ENCODE measurements at regions not wholly inside any gene's neighbourhood (a gene's known extent, or its start where the extent isn't known, plus 50 kb on each side); places are given as distances from the start of the nearest gene placed in this dataset.
"Not testable (repeated sequence)": the region's sequence is repeated elsewhere in the genome, so short reads cannot be mapped to it uniquely, and the experiment has no call there.

DNA sequence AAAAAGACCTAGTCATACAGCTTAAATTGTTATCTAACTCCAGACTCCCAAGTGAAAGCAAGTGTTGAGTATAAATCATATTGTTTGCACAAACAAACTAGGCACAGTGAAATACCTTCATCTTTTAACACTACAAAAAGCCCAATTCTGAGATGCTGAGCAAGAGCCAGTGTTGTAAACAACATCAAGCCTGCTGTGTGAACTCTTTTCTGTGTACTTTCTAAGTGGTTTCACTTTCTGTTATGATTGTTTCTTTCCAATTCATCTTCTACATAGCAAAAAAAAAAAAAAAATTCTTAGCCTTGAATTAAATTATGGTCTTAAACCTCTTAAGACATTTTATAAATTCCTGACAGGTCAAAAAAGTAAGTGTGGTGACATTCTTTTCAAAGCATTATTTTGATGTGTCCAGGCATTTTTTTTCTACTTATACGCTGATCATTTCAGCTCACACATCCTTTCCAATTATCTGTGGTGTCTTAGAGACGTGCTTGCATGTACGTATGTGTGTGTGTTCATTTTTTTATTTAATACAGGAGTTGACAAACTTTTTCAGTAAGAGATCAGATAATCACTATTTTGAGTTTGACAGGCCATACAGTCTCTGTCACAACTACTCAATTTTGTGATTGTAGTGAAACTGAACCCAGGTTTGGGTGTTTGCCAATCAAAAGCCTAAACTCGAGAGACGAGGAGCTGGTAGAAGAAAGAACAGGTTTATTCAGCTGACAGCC is 556.1 kb downstream of the CDH9 start:
- ATAC-seq (ENCODE audit: poor library complexity): no peak
- DNase-seq: no peak
- intact Hi-C loops (cut with DNase I): no loop called here

DNA sequence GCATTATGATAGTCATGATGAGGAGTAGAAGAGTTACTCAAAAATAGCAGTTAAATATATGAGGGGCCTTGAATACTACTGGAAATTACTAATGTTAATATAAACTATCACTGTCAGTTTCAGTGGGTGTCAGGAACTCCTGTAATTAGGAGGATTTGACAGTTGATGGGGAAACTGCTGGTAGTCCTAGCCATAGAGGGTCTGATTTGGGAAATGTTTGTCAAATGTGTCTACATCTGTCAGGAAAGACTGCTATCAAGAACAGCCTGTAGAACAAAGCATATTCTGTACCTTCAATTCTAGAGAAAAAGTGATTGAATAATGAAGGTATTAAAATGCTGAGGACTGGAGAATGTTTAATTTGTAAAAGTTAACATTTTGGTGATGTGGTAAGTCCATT is 567.9 kb downstream of the CDH9 start:
- DNase-seq (no peak), ATAC-seq (ENCODE audit: poor library complexity) (no peak)
- intact Hi-C loops (cut with DNase I): no loop called here

DNA sequence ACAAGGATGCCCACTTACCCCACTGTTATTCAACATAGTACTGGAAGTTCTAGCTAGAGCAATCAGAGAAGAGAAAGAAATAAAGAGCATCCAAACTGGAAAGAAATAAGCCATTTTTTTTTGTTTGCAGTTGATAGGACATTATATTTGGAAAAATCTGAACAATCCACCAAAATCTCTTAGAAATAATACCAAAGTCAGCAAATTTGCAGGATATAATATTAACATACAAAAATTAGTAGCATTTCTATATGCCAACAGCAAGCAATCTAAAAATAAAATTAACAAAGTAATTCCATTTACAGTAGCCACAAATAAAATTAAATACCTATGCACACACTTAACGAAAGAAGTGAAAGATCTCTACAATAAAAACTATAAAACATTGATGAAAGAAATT is 599.3 kb downstream of the CDH9 start:
- intact Hi-C loops (cut with DNase I): no loop called here
- ATAC-seq (ENCODE audit: poor library complexity): no peak
- DNase-seq: no peak

DNA sequence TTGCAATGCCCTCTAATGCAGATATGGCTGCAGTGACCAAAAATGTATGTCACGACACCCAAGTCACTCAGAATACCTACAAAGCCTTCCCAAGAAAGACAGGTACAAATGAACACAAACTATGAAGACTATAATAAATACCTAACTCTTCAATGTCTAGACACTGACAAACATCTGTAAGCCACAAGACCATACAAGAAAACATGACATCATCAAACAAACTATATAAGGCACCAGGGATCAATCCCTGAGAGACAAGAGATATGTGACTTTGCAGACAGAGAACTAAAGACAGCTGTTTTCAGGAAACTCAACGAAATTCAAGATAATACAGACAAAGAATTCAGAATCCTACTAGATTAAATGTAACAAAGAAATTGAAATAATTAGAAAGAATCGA is 603.7 kb downstream of the CDH9 start:
- ATAC-seq (ENCODE audit: poor library complexity) (no peak), DNase-seq (no peak)
- intact Hi-C loops (cut with DNase I): no loop called here

DNA sequence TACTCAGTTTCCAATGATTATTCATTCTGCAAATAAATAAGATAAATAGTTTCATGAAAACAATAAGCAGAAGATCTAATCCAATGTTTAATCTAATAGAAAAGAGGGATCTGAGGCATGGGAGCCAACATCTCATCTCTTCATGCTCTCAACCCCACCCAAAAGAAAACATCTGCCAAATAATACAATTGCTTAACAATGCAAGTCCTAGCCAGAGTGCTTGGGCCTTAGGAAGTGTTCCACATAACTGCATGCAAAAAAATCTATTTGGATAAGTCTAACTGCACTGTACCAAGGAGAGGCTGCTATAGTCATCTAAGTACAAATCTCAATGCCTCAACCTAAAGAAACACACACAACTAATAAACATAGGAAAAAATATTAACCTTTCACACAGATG is 606.0 kb downstream of the CDH9 start:
- DNase-seq (no peak), ATAC-seq (ENCODE audit: poor library complexity) (no peak)
- intact Hi-C loops (cut with DNase I): no loop called here

DNA sequence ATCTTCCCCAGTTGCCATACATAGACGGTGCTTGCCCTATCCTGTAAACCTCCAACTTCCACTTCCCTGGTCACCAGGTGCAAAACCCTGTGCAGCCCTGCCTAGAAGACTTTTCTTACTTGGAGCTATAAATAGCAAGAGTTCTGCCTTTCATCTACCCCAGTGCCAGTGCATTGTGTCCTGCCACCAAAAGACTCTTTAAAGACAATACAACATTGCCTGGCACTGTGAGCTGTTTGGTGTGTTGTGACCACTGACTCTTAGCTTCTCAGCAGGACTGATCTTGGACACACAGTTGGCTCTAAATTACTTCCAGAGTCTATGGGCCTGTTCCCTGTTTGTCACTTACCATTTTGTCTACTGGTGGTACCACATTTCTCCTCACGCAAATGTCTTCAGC is 608.1 kb downstream of the CDH9 start:
- intact Hi-C loops (cut with DNase I): no loop called here
- no peak for DNase-seq
- ATAC-seq (ENCODE audit: poor library complexity): no peak

DNA sequence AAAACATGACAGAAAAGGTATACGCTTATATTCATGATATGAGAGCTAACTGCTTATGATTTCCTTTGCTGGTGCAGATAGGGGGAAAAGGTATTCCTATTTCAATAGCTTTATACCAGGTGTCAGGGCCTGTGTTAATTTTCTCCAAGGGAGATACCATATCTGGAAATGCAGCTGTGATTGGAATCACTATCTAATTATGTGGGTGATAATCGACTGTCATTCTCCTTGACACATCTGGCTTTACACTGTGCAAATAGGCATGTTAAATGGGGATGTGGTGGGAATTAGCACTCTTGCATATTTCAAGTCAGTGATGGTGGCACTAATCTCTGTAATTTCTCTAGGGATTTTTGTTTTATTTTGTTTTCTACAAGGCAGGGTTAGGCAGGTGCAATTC is 611.1 kb downstream of the CDH9 start:
- DNase-seq (no peak), ATAC-seq (ENCODE audit: poor library complexity) (no peak)
- intact Hi-C loops (cut with DNase I): no loop called here

DNA sequence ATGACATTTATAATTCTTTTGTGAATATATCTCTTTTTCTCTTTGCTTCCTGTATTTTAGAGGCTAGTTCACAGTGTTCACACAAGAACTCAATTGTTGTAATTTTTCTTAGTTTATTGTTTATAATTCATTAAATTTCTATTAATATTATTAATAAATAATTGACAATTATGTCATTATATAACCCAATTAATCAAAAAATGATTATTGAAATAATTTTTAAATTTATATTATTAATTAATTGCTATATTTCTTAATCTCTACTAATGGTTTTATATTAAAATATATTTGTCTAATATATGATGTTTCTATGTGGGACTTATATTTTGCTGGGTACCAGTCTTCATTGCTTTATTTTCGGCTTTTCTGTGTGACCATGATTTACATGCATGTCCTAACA is 618.4 kb downstream of the CDH9 start:
- DNase-seq (no peak), ATAC-seq (ENCODE audit: poor library complexity) (no peak)
- intact Hi-C loops (cut with DNase I): no loop called here

DNA sequence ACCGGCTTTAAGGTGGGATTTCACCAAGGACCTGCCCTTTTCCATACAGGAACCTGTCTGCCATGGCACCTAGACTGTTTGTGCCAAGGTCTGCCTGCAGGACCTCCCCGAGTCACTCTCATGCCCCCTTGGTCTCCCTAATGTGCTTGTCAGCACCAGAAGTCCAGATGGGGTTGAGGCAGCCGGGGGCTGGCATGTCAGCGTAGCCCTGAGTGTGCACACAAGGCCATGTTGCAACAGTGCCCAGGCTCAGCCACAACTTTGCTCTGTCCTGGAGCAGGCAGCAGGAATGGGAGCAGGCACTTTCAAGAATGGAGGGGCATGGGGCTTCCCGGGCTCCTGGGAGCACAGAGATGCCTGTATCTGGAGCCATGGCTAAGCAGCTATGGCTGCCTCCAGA is 621.5 kb downstream of the CDH9 start:
- ATAC-seq (ENCODE audit: poor library complexity): no peak
- no peak for DNase-seq
- intact Hi-C loops (cut with DNase I): no loop called here

DNA sequence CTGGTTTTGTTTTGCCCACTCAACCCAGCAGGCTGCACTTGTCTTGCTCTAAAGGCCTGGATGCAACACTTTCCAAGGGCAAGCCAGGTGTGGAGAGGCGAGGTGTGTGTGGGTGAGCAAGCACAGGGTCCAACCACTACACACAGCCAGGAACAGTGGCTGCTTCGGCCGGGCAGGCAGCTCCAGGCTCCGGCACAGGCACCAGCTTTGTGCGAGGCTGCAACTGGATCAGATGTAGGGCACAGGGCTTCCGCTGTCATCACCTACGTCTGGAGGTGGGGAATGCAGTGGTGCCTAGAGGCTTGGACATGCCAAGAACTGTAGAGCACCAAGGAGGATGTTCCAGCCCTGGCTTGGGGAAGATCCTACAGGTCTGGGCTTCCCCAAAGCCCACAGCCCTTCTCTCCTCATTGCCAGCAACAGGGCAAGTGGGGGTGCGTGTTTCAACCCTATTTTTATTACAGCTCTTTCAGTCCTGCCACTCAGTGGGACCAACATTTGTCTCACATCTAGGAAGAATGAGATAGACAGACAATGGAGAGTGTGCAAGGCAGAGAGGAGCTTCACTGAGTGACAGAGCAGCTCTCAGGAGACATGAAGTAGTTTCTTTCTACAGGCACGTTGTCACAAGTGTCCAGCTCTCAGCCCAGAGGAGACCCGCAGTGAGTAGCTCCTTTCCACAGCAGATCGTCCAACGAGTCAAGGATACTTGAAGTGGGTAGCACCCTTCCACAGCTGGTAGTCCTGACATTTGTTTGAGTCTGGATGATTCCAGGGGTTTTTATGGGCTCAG is 622.2 kb downstream of the CDH9 start:
- intact Hi-C loops (cut with DNase I): no loop called here
- no peak for DNase-seq
- no peak for ATAC-seq (ENCODE audit: poor library complexity)

DNA sequence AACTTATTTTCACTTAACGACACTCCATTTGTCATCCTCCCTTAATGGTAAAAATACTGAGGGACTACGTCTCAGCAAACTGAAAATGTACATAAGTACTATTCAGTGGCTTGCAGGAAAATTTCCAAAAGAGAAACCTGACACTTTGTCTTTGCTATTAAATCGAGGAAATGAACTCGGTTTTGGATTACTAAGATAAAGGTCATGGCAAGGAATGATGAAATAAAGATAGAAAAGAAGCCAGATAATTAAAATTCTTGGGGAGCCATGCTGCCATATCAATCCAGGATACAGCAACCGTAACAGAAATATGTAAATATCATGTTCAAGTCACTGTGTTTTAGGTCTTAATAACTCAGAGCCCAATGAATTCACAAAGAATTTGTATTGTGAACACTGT is 647.8 kb downstream of the CDH9 start:
- no peak for ATAC-seq (ENCODE audit: poor library complexity)
- DNase-seq: no peak
- intact Hi-C loops (cut with DNase I): no loop called here

DNA sequence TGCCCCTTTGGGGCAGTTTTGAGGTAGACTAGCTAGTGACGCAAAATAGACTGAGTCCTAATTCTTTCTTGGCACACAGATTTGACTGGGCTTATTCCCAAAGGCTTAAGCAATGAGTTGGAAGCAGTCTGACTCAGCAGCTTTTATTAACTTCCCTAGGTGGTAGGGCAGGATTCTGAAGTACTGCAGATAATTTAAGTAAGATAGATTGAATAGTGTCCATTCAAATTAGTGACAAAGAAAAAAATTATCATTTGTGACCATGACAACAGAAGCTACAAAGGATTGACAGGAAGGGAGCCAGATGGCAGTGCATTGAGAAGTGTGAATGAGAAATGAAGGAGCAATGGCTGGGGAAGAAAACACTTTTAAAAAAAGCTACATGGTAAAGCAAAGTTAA is 649.4 kb downstream of the CDH9 start:
- DNase-seq (no peak), ATAC-seq (ENCODE audit: poor library complexity) (peak; percentile 88)
- intact Hi-C loops (cut with DNase I): no loop called here

DNA sequence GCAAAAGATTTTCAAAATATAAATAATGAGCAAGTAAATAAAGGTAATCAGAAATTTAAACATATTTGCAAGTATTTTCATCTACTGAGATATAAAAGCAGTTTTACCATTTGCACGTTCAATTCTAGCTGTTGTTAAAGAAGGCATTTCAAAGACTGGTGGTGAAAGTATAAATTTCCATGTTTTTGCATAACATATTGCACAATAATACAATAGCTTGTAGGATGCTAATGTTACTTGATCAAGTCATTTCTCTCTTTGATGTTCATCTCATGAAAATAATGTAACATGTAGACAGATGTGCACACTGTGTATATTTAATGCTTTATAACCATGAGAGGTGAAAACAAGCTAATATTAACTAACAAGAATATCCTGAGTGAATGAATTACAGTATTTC is 651.9 kb downstream of the CDH9 start:
- intact Hi-C loops (cut with DNase I): no loop called here
- DNase-seq (no peak), ATAC-seq (ENCODE audit: poor library complexity) (no peak)

DNA sequence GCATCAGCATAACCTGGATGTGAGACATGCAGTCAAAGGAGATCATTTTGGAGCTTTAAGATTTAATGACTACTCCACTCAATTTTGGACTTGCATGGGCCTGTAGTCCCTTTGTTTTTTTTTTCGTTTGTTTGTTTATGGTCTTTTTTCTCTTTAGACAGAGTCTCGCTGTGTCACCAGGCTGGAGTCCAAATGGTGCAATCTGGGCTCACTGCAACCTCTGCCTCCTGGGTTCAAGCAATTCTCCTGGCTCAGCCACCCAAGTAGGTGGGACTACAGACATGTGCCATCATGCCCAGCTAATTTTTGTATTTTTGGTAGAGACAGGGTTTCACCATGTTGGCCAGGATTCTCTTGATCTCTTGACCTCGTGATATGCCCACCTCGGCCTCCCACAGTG is 673.8 kb downstream of the CDH9 start:
- DNase-seq; ATAC-seq (ENCODE audit: poor library complexity); intact Hi-C loops (cut with DNase I): not testable (repeated sequence)

DNA sequence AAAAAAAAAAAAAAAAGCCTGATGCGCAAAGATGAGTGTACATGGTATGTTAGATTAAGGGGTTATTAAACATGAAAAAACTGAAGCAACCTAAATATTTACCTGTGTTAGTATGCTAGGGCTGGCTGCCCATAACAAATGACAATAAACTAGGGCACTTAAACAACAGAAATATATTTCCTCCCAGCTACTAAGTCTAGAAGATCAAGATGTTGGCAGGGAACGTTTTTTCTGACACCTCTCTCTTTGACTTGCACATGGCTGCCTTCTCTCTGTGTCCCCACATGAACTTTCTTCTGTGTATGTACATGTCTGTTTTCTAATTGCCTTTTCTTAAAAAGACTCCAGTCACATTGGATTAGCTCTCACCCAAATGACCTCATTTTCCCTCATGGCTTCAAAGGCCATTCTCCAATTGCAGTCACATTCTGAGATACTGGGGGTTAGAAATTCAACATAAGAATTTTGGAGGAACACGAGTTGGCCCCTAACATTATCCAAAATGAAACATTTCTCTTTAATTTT is 694.5 kb downstream of the CDH9 start:
- ATAC-seq (ENCODE audit: poor library complexity) (no peak), DNase-seq (no peak)
- intact Hi-C loops (cut with DNase I): no loop called here

DNA sequence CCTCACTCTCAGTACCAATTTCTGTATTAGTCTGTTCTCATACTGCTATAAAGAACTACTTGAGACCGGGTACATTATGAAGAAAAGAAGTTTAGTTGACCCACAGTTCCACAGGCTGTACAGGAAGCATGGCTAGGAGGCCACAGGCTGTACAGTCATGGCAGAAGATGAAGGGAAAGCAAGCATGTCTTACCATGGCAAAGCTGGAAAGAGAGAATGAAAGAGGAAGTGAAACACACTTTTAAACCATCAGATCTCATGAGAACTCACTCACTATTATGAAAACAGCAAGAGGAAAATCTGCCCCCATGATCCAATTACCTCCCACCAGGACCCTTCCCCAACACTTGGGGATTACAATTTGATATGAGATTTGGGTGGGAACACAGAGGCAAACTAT is 698.8 kb downstream of the CDH9 start:
- DNase-seq (no peak), ATAC-seq (ENCODE audit: poor library complexity) (no peak)
- intact Hi-C loops (cut with DNase I): no loop called here

DNA sequence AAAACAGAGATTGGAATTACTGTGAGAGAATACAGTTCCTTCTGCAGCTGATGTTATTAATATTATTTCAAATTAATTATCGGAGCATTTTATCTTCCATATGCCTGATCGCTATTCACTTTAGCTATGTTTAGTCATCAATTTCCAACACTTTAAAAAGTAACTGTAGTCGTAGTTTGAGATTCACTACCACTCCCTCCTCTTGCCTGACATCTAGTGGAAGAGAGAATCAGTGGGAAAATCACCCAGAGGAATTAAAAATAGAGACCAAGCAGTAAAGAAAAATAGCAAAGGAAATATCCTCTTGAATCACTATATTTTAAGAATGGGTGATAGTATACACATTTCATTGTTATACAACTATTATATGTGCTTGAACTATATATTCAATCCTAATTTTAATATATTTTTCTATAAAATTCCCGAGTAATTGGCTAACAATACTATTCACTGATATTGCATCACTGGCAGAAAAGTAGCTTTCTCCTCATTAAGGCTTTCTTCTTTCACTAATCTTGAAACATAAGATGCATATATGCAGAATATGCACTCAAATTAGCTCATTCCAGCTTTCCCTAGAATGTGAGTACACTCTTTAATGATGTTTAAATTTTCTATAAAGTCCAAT is 708.7 kb downstream of the CDH9 start:
- intact Hi-C loops (cut with DNase I): no loop called here
- ATAC-seq (ENCODE audit: poor library complexity): no peak
- no peak for DNase-seq

DNA sequence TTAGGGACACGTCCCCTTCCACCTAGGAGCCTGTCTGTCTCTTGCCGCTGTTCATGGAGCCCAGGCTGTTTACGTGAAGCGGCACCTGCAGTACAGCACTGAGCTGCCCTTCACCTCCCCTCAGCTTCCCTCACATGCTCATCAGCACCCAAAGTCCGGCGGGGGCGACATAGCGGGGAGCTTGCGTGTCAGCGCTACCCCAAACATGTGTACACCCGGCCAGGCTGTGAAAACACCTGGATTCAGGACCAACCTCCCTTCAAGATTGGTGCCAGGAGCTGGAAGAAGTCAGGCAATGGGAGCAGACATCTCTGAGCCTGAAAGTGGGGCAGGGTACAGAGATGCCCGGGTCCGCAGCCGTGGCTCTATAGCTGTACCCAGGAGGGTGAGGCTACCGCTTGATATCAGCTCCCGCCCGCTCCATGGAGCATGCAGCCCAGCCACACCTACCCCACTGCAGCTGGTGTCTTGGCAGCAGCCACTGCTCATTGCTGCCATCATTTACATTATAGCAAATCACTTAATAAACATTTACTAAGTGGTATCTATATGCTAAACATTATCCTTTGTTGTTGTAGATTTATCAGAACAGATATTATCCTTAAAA is 712.1 kb downstream of the CDH9 start:
- intact Hi-C loops (cut with DNase I): no loop called here
- no peak for ATAC-seq (ENCODE audit: poor library complexity)
- peak; percentile 24 for DNase-seq

DNA sequence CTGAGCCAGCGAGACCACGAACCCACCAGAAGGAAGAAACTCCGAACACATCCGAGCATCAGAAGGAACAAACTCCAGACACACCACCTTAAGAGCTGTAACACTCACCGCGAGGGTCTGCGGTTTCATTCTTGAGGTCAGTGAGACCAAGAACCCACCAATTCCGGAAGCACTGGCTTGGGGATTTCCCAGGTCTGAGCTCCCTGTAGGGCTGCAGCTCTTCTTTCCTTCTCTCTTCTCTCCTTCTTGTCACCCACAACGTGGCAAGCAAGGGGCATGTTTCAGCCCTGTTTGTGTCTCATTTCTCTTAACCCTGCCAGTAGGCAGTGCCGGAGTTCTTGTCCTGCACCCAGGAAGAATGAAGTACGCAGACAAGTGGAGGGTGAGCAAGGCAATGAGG is 713.0 kb downstream of the CDH9 start:
- intact Hi-C loops (cut with DNase I); DNase-seq: not testable (repeated sequence)

More for the DNA sequence above, 713.0 kb downstream of the CDH9 start:
- not testable (repeated sequence) for ATAC-seq (ENCODE audit: poor library complexity)
